HepG2 (cell line): ENCODE measurements at regions not wholly inside any gene's neighbourhood (a gene's known extent, or its start where the extent isn't known, plus 50 kb on each side); places are given as distances from the start of the nearest gene placed in this dataset.

Source experiments
- ATAC-seq: fragments of 200-7000 bp; cut with Tn5 transposase; 3 replicates; pipeline ENCODE4 v1.9.1; 2020; ENCODE audit warnings: mild to moderate bottlenecking, moderate library complexity
- BruUV-seq: library from RNA; stranded (reverse); fragments of 400-500 nt; replicated peaks from 2 replicates; lab custom pipeline; 2021; lab: Mats Ljungman, UMichigan
- CTCF ChIA-PET: fragments of 300-600 bp; formaldehyde crosslinking; extraction: SDS; loops from one replicate; lab custom pipeline; 2021; ENCODE audit warnings: low total read pairs, inconsistent platforms, low intra/inter-chr PET ratio; lab: Yijun Ruan, JAX
- POLR2A ChIA-PET: fragments of 350-600 bp; sonication (Branson Sonifier 250); formaldehyde crosslinking; loops from one replicate; lab custom pipeline; 2020; ENCODE audit warnings: antibody characterized with exemption, inconsistent platforms; lab: Yijun Ruan, JAX
- DNase-seq: peaks from one replicate; pipeline ENCODE4 v3.0.0-alpha.2; 2015; ENCODE audit warnings: low spot score
- FAIRE-seq: peaks from 3 replicates; lab custom pipeline; 2011; peaks lifted over from hg19 to GRCh38; lab: Jason Lieb, UNC
- H2AFZ ChIP-seq: one replicate; pipeline ENCODE4 v1.6.1; 2011; ENCODE audit warnings: low read length, inconsistent platforms
- H3K27ac ChIP-seq: fragments of 300-600 bp; 3 replicates; pipeline ENCODE4 v1.8.0; 2011; ENCODE audit warnings: mixed run types, mild to moderate bottlenecking, mixed read lengths, low read length, inconsistent platforms; ENCODE audit not compliant: insufficient read depth; ENCODE audit errors: extremely low read length
- H3K27me3 ChIP-seq, 2 experiments: fragments of 200-600 bp in 1 of 2; 2 replicates in 1 of 2; 3 replicates in 1 of 2; pipeline versions ENCODE4 v1.6.0 to v1.8.0; 2011; ENCODE audit warnings: low read length in 2 of 2, mild to moderate bottlenecking in 2 of 2, moderate library complexity in 2 of 2, inconsistent platforms in 1 of 2; ENCODE audit not compliant: insufficient read depth in 2 of 2, control insufficient read depth in 1 of 2
- H3K36me3 ChIP-seq, 2 experiments: fragments of 200-600 bp in 1 of 2; replicated peaks in 1 of 2; 2 replicates in 1 of 2; 3 replicates in 1 of 2; pipeline versions ENCODE4 v1.5.1 to v1.8.0; 2011; ENCODE audit warnings: low read length in 2 of 2, inconsistent platforms in 1 of 2; ENCODE audit not compliant: insufficient read depth in 2 of 2, control insufficient read depth in 1 of 2
- H3K4me1 ChIP-seq: 2 replicates; pipeline ENCODE4 v1.5.1; 2012; ENCODE audit warnings: low read length, inconsistent platforms; ENCODE audit not compliant: insufficient read depth
- H3K4me2 ChIP-seq: 2 replicates; pipeline ENCODE4 v1.6.0; 2011; ENCODE audit warnings: low read depth, low read length, inconsistent platforms
- H3K4me3 ChIP-seq, 3 experiments: fragments of 200-600 bp in 1 of 3; sonication (generic), shearing (Covaris generic) in 1 of 3; replicated peaks in 1 of 3; 2 replicates each; pipeline ENCODE4 v1.5.1; 2011 to 2016; ENCODE audit warnings: low read length in 3 of 3, inconsistent platforms in 2 of 3, low read depth in 2 of 3, mild to moderate bottlenecking in 2 of 3, control low read depth in 1 of 3, mixed read lengths in 1 of 3; ENCODE audit not compliant: insufficient read depth in 1 of 3
- H3K79me2 ChIP-seq: one replicate; pipeline ENCODE4 v1.6.1; 2011; ENCODE audit warnings: low read length, inconsistent platforms; ENCODE audit not compliant: insufficient read depth
- H3K9ac ChIP-seq: 2 replicates; pipeline ENCODE4 v1.6.0; 2011; ENCODE audit warnings: mild to moderate bottlenecking, low read depth, low read length, inconsistent platforms; ENCODE audit not compliant: insufficient read depth
- H3K9me3 ChIP-seq: 2 replicates; pipeline ENCODE4 v1.5.1; 2012; ENCODE audit warnings: mild to moderate bottlenecking, low read length
- H4K20me1 ChIP-seq: 2 replicates; pipeline ENCODE4 v1.6.0; 2011; ENCODE audit warnings: inconsistent platforms, mild to moderate bottlenecking, low read length, moderate library complexity; ENCODE audit not compliant: insufficient read depth
- GFI1 ChIP-seq: sonication (generic); formaldehyde crosslinking; IDR thresholded peaks from 2 replicates; pipeline ENCODE4 v1.5.0; 2020; ENCODE audit warnings: missing genetic modification reagents, mild to moderate bottlenecking, borderline replicate concordance
- KMT2B ChIP-seq: IDR thresholded peaks from 2 replicates; pipeline ENCODE4 v1.6.1; 2016; ENCODE audit warnings: missing genetic modification reagents, missing compliant biosample characterization
- LCORL ChIP-seq, 2 experiments: fragments of 450-650 bp in 1 of 2; sonication (generic) in 1 of 2; formaldehyde crosslinking in 1 of 2; IDR thresholded peaks; 2 replicates each; pipeline versions ENCODE4 v1.5.0 to v1.6.1; 2017 to 2020; ENCODE audit warnings: antibody characterized with exemption in 1 of 2, missing genetic modification reagents in 1 of 2
- MLLT10 ChIP-seq: sonication (generic); formaldehyde crosslinking; IDR thresholded peaks from 2 replicates; pipeline ENCODE4 v1.4.0; 2020; ENCODE audit warnings: missing genetic modification reagents
- NRL ChIP-seq: sonication (generic); formaldehyde crosslinking; IDR thresholded peaks from 2 replicates; pipeline ENCODE4 v1.5.0; 2020; ENCODE audit warnings: missing genetic modification reagents, mild to moderate bottlenecking, moderate library complexity, borderline replicate concordance
- PRPF4 ChIP-seq: fragments of 200-400 bp; formaldehyde crosslinking; IDR thresholded peaks from 2 replicates; pipeline ENCODE4 v1.6.1; 2016; ENCODE audit warnings: low read length, low read depth; ENCODE audit not compliant: poor library complexity, severe bottlenecking
- RAD21 ChIP-seq: fragments of 450-650 bp; formaldehyde crosslinking; IDR thresholded peaks from 2 replicates; pipeline ENCODE4 v1.5.0; 2020; ENCODE audit warnings: mild to moderate bottlenecking
- RARG ChIP-seq: sonication (generic); formaldehyde crosslinking; IDR thresholded peaks from 2 replicates; pipeline ENCODE4 v1.4.0; 2020; ENCODE audit warnings: low read depth, mild to moderate bottlenecking, missing genetic modification reagents
- RFXAP ChIP-seq: sonication (generic); formaldehyde crosslinking; IDR thresholded peaks from 2 replicates; pipeline ENCODE4 v1.4.0; 2020; ENCODE audit warnings: missing genetic modification reagents, borderline replicate concordance
- SMAD3 ChIP-seq: sonication (generic); formaldehyde crosslinking; IDR thresholded peaks from 2 replicates; pipeline ENCODE4 v1.4.0; 2020; ENCODE audit warnings: missing genetic modification reagents
- XRCC5 ChIP-seq: fragments of 200-400 bp; formaldehyde crosslinking; optimal IDR thresholded peaks from 2 replicates; pipeline ENCODE3; 2017; ENCODE audit warnings: mild to moderate bottlenecking, low read length
- ZKSCAN1 ChIP-seq: fragments of 150-350 bp; IDR thresholded peaks from 2 replicates; pipeline ENCODE4 v1.6.1; 2014; ENCODE audit warnings: low read length
- ZNF138 ChIP-seq: sonication (generic); formaldehyde crosslinking; IDR thresholded peaks from 2 replicates; pipeline ENCODE4 v1.5.0; 2020; ENCODE audit warnings: mild to moderate bottlenecking, low read depth, missing genetic modification reagents
- ZNF224 ChIP-seq: sonication (generic); formaldehyde crosslinking; IDR thresholded peaks from 2 replicates; pipeline ENCODE4 v1.5.0; 2020; ENCODE audit warnings: mild to moderate bottlenecking, missing genetic modification reagents
- ZNF235 ChIP-seq: sonication (generic); formaldehyde crosslinking; IDR thresholded peaks from 2 replicates; pipeline ENCODE4 v1.8.1; 2023; ENCODE audit warnings: mild to moderate bottlenecking, missing genetic modification reagents, borderline replicate concordance
- ZNF510 ChIP-seq: sonication (generic); formaldehyde crosslinking; IDR thresholded peaks from 2 replicates; pipeline ENCODE4 v1.4.0; 2020; ENCODE audit warnings: low read depth, mild to moderate bottlenecking, missing genetic modification reagents
- ZNF772 ChIP-seq: sonication (generic); formaldehyde crosslinking; IDR thresholded peaks from 2 replicates; pipeline ENCODE4 v1.5.0; 2020; ENCODE audit warnings: mild to moderate bottlenecking, missing genetic modification reagents
- in situ Hi-C: cut with HindIII; loops from 2 replicates; pipeline ENCODE4 v1.10.0; 2017; ENCODE audit warnings: low pct_unique_long_range_greater_than_20kb; ENCODE audit not compliant: extremely low pct_ligation_motif_present
- intact Hi-C: fragments of 100-400 bp; cut with micrococcal nuclease; formaldehyde crosslinking; loops from one replicate; pipeline ENCODE4 v1.10.0; 2022; ENCODE audit not compliant: unreplicated experiment
- TF ChIP-seq, protein P1 (sequence below): sonication (generic); formaldehyde crosslinking; IDR thresholded peaks from 2 replicates; pipeline ENCODE4 v1.5.1; 2020; ENCODE audit warnings: mild to moderate bottlenecking, moderate library complexity, missing genetic modification reagents
- TF ChIP-seq, protein P2 (sequence below): sonication (generic); formaldehyde crosslinking; IDR thresholded peaks from 2 replicates; pipeline ENCODE4 v1.4.0; 2020; ENCODE audit warnings: missing genetic modification reagents
- TF ChIP-seq, protein P3 (sequence below): sonication (generic); formaldehyde crosslinking; IDR thresholded peaks from 2 replicates; pipeline ENCODE4 v1.5.0; 2020; ENCODE audit warnings: mild to moderate bottlenecking, missing genetic modification reagents

DNA sequence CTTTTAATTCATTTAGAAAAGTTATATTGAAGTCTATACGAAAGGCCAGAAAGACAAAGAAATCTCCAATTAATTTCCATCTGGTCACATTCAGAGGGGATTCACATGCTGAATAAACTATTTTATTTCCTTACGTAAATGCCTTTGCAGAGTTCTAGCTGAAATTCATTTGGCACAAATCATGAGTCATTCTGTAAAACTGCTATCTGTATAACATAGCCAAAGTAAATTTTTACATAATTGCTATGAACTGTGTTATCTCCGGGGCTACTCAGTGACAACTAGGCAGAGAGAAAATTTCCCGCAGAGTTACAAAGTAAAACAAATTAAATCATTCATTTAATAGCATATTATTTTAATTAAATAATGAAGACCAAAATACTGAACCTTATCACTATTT lies 463.2 kb upstream of the ADAMTS16 start (continued):
- TF ChIP-seq PRPF4 (no peak), ZNF224 (CRISPR knock-in tag) (no peak), KMT2B (no peak), LCORL (IDR thresholded peaks at IDR 0.05) (no peak), LCORL (CRISPR knock-in tag; IDR thresholded peaks at IDR 0.05) (no peak), RFXAP (CRISPR knock-in tag) (no peak), XRCC5 (no peak)
- TF ChIP-seq, protein P1, sequence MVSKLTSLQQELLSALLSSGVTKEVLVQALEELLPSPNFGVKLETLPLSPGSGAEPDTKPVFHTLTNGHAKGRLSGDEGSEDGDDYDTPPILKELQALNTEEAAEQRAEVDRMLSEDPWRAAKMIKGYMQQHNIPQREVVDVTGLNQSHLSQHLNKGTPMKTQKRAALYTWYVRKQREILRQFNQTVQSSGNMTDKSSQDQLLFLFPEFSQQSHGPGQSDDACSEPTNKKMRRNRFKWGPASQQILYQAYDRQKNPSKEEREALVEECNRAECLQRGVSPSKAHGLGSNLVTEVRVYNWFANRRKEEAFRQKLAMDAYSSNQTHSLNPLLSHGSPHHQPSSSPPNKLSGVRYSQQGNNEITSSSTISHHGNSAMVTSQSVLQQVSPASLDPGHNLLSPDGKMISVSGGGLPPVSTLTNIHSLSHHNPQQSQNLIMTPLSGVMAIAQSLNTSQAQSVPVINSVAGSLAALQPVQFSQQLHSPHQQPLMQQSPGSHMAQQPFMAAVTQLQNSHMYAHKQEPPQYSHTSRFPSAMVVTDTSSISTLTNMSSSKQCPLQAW (CRISPR knock-in tag): no peak

DNA sequence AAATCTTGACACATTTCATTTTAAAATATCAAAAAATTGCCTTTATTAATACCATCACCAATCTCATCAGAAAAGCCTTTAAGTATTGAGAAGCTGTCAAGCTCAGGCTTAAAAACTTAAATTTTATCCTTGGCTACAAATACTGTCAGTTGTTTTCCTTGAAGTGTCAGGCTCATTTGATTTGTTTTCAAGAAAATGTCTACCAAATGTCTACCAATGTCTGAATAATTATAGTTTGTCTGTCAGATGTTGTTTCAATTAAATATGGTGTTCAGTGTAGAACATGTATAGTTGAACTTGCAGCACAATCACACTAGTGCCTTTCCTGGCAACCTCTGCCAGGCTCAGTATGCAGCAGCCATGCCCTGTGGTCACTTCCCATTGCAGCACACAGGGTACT lies 455.2 kb upstream of the ADAMTS16 start:
- POLR2A ChIA-PET: no interaction called here
- H3K4me2 ChIP-seq: no peak overlapping the region
- no peaks in the 10 kb centered on the region for H4K20me1 ChIP-seq
- H3K9me3 ChIP-seq: peaks cover 41% of the 10 kb centered on the region
- H3K4me1 ChIP-seq: no peaks in the 10 kb centered on the region
- H3K79me2 ChIP-seq: no peaks in the 10 kb centered on the region
- in situ Hi-C loops: no loop called here
- H3K9ac ChIP-seq: no peak overlapping the region
- no peak overlapping the region for H2AFZ ChIP-seq
- no peak for ATAC-seq
- no peaks in the 10 kb centered on the region for H3K36me3 ChIP-seq
- no peak overlapping the region for H3K27ac ChIP-seq
- DNase-seq: no peak
- intact Hi-C loops: no loop called here
- H3K27me3 ChIP-seq: no peaks in the 10 kb centered on the region
- FAIRE-seq: no peak
- CTCF ChIA-PET: no interaction called here
- no peak overlapping the region for H3K4me3 ChIP-seq
- BruUV-seq: no TSS peak
- TF ChIP-seq SMAD3 (CRISPR knock-in tag) (no peak), ZNF138 (CRISPR knock-in tag) (no peak), ZKSCAN1 (no peak), RAD21 (CRISPR knock-in tag) (no peak), NRL (no peak), ZNF772 (no peak), GFI1 (no peak), ZNF235 (CRISPR knock-in tag) (no peak), RARG (CRISPR knock-in tag) (no peak), MLLT10 (CRISPR knock-in tag) (no peak), ZNF510 (CRISPR knock-in tag) (no peak)
- TF ChIP-seq, protein P2, sequence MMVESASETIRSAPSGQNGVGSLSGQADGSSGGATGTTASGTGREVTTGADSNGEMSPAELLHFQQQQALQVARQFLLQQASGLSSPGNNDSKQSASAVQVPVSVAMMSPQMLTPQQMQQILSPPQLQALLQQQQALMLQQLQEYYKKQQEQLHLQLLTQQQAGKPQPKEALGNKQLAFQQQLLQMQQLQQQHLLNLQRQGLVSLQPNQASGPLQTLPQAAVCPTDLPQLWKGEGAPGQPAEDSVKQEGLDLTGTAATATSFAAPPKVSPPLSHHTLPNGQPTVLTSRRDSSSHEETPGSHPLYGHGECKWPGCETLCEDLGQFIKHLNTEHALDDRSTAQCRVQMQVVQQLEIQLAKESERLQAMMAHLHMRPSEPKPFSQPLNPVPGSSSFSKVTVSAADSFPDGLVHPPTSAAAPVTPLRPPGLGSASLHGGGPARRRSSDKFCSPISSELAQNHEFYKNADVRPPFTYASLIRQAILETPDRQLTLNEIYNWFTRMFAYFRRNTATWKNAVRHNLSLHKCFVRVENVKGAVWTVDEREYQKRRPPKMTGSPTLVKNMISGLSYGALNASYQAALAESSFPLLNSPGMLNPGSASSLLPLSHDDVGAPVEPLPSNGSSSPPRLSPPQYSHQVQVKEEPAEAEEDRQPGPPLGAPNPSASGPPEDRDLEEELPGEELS: no peak
- TF ChIP-seq, protein P3, sequence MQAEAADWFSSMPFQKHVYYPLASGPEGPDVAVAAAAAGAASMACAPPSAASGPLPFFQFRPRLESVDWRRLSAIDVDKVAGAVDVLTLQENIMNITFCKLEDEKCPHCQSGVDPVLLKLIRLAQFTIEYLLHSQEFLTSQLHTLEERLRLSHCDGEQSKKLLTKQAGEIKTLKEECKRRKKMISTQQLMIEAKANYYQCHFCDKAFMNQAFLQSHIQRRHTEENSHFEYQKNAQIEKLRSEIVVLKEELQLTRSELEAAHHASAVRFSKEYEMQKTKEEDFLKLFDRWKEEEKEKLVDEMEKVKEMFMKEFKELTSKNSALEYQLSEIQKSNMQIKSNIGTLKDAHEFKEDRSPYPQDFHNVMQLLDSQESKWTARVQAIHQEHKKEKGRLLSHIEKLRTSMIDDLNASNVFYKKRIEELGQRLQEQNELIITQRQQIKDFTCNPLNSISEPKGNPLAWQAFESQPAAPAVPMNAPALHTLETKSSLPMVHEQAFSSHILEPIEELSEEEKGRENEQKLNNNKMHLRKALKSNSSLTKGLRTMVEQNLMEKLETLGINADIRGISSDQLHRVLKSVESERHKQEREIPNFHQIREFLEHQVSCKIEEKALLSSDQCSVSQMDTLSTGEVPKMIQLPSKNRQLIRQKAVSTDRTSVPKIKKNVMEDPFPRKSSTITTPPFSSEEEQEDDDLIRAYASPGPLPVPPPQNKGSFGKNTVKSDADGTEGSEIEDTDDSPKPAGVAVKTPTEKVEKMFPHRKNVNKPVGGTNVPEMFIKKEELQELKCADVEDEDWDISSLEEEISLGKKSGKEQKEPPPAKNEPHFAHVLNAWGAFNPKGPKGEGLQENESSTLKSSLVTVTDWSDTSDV (CRISPR knock-in tag): no peak
